ENCODE measurements at regions not wholly inside any gene's neighbourhood (a gene's known extent, or its start where the extent isn't known, plus 50 kb on each side); places are given as distances from the start of the nearest gene placed in this dataset.

DNA sequence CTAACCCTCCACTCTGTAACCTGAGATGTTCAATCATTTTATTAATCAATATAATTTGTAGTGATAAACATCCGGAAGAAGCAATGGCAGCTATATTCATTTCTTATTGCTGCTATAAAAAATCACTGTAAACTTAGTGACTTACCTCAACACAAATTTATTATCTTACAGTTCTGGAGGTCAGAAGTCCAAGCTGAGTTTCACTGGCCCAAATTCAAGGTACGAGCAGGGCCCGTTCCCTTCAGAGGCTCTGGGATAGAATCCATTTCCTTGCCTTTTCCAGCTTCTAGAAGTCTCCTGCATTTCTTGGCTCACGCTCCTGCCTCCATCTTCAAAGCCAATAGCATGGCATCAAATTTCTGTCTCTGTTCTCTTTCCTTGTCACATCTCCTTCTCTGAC is 279.5 kb upstream of the SP8 start:
- H3K4me2 ChIP-seq (ENCODE audit: low read depth, low read length, poor library complexity, severe bottlenecking), result no peak overlapping the region
- H3K9ac ChIP-seq (ENCODE audit: low read depth, low read length, poor library complexity, severe bottlenecking), result no peak overlapping the region
- no peaks in the 10 kb centered on the region for H3K9me2 ChIP-seq (replicated peaks; ENCODE audit: low read depth, low read length)
- no peaks in the 10 kb centered on the region for H3K79me2 ChIP-seq (ENCODE audit: insufficient read depth, low read length)
- H3K36me3 ChIP-seq (ENCODE audit: insufficient read depth, low read length), result no peaks in the 10 kb centered on the region
- TF ChIP-seq, protein P1, sequence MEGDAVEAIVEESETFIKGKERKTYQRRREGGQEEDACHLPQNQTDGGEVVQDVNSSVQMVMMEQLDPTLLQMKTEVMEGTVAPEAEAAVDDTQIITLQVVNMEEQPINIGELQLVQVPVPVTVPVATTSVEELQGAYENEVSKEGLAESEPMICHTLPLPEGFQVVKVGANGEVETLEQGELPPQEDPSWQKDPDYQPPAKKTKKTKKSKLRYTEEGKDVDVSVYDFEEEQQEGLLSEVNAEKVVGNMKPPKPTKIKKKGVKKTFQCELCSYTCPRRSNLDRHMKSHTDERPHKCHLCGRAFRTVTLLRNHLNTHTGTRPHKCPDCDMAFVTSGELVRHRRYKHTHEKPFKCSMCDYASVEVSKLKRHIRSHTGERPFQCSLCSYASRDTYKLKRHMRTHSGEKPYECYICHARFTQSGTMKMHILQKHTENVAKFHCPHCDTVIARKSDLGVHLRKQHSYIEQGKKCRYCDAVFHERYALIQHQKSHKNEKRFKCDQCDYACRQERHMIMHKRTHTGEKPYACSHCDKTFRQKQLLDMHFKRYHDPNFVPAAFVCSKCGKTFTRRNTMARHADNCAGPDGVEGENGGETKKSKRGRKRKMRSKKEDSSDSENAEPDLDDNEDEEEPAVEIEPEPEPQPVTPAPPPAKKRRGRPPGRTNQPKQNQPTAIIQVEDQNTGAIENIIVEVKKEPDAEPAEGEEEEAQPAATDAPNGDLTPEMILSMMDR (conservative IDR thresholded peaks at IDR 0.05; ENCODE audit: low read length), result no peak
- no peak for TF ChIP-seq EZH2phosphoT487 (IDR thresholded peaks at IDR 0.05; ENCODE audit: borderline replicate concordance)
- H3K9me3 ChIP-seq (ENCODE audit: insufficient read depth, low read depth, low read length), result no peaks in the 10 kb centered on the region
- no peaks in the 10 kb centered on the region for H3F3A ChIP-seq (ENCODE audit: low read depth)
- peaks cover 6% of the 10 kb centered on the region for H3K4me1 ChIP-seq (ENCODE audit: insufficient read depth, low read length, poor library complexity, severe bottlenecking)
- H3K27me3 ChIP-seq (ENCODE audit: insufficient read depth, low read length, poor library complexity, severe bottlenecking), result no peaks in the 10 kb centered on the region
- no peak overlapping the region for H3K4me3 ChIP-seq (ENCODE audit: low read length, poor library complexity, severe bottlenecking)
- H2AFZ ChIP-seq (ENCODE audit: low read length), result no peak overlapping the region
- H4K20me1 ChIP-seq (ENCODE audit: insufficient read depth, low read length, poor library complexity, severe bottlenecking), result no peaks in the 10 kb centered on the region

DNA sequence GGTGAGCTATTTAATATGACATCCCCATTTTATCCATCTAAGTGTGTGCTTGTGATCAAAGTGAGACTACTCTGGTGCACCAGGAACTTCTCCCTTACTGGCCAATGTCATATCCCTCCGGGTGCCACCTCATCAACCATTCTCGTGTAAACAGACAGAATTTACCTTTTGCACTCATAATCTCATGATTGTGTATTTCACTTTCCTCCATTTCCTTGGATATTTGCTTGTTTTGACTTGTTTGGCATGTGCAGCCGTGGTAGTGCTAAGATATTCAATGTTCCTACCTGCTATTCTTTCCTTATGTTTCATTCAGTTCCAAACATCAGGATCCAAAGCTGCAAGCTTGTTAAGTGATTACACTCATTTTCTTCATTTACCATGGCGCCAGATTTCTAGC is 280.5 kb upstream of the SP8 start:
- H3K4me1 ChIP-seq (ENCODE audit: insufficient read depth, low read length, poor library complexity, severe bottlenecking), result peaks cover 6% of the 10 kb centered on the region
- H3K9me2 ChIP-seq (replicated peaks; ENCODE audit: low read depth, low read length), result no peaks in the 10 kb centered on the region
- no peak overlapping the region for H3K4me2 ChIP-seq (ENCODE audit: low read depth, low read length, poor library complexity, severe bottlenecking)
- no peaks in the 10 kb centered on the region for H4K20me1 ChIP-seq (ENCODE audit: insufficient read depth, low read length, poor library complexity, severe bottlenecking)
- H3K9me3 ChIP-seq (ENCODE audit: insufficient read depth, low read depth, low read length), result no peaks in the 10 kb centered on the region
- no peak overlapping the region for H3K9ac ChIP-seq (ENCODE audit: low read depth, low read length, poor library complexity, severe bottlenecking)
- no peak overlapping the region for H2AFZ ChIP-seq (ENCODE audit: low read length)
- no peaks in the 10 kb centered on the region for H3K27me3 ChIP-seq (ENCODE audit: insufficient read depth, low read length, poor library complexity, severe bottlenecking)
- no peaks in the 10 kb centered on the region for H3K79me2 ChIP-seq (ENCODE audit: insufficient read depth, low read length)
- no peak for TF ChIP-seq EZH2phosphoT487 (IDR thresholded peaks at IDR 0.05; ENCODE audit: borderline replicate concordance)
- TF ChIP-seq, protein P1 (conservative IDR thresholded peaks at IDR 0.05; ENCODE audit: low read length), result no peak
- no peaks in the 10 kb centered on the region for H3K36me3 ChIP-seq (ENCODE audit: insufficient read depth, low read length)
- H3F3A ChIP-seq (ENCODE audit: low read depth), result no peaks in the 10 kb centered on the region
- no peak overlapping the region for H3K4me3 ChIP-seq (ENCODE audit: low read length, poor library complexity, severe bottlenecking)

DNA sequence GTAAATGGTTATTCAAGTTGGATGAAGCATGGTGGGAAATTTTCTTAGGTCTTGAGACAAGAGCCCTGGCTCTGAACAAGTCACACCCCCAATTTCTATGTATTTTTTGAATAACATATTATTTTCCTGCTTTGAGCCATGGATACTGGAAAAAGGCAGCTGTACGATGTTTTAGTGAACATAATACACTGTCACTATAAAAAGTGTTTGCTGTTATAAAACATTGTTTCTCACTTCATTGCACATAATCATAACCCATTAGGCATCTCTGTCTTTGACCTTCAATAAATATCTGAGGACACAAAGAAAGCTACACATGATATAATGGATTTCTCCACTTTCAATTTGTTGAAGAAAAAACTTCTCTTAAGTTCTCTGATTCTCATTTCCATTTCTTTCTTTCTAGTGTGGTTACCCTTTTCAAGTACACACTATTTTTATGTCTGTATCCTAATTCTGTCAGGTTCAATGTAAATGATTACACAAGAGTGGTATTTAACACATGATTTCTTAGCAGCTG is 283.9 kb upstream of the SP8 start:
- Histone ChIP-seq H3K4me3 (ENCODE audit: low read length, poor library complexity, severe bottlenecking) (no peak overlapping the region), H3K9me3 (ENCODE audit: insufficient read depth, low read depth, low read length) (no peaks in the 10 kb centered on the region), H3K9ac (ENCODE audit: low read depth, low read length, poor library complexity, severe bottlenecking) (no peak overlapping the region), H3K4me1 (ENCODE audit: insufficient read depth, low read length, poor library complexity, severe bottlenecking) (peaks cover 6% of the 10 kb centered on the region), H2AFZ (ENCODE audit: low read length) (no peak overlapping the region), H3K79me2 (ENCODE audit: insufficient read depth, low read length) (no peaks in the 10 kb centered on the region), H3K9me2 (replicated peaks; ENCODE audit: low read depth, low read length) (no peaks in the 10 kb centered on the region), H3F3A (ENCODE audit: low read depth) (no peaks in the 10 kb centered on the region), H3K36me3 (ENCODE audit: insufficient read depth, low read length) (no peaks in the 10 kb centered on the region), H3K4me2 (ENCODE audit: low read depth, low read length, poor library complexity, severe bottlenecking) (no peak overlapping the region), H3K27me3 (ENCODE audit: insufficient read depth, low read length, poor library complexity, severe bottlenecking) (no peaks in the 10 kb centered on the region), H4K20me1 (ENCODE audit: insufficient read depth, low read length, poor library complexity, severe bottlenecking) (no peaks in the 10 kb centered on the region)
- TF ChIP-seq, protein P1 (conservative IDR thresholded peaks at IDR 0.05; ENCODE audit: low read length), result no peak
- TF ChIP-seq EZH2phosphoT487 (IDR thresholded peaks at IDR 0.05; ENCODE audit: borderline replicate concordance), result no peak
